GM23338 (cell line): ENCODE measurements at regions not wholly inside any gene's neighbourhood (a gene's known extent, or its start where the extent isn't known, plus 50 kb on each side); places are given as distances from the start of the nearest gene placed in this dataset.

Source experiments
- ATAC-seq: fragments of 200-7000 bp; cut with Tn5 transposase; 3 replicates; pipeline ENCODE4 v1.9.1; 2020
- DNase-seq: peaks from one replicate; pipeline ENCODE4 v3.0.0-alpha.2; 2015; ENCODE audit warnings: low spot score
- H2AFZ ChIP-seq: fragments of 200-600 bp; sonication (generic); 2 replicates; pipeline ENCODE4 v1.8.0; 2016; ENCODE audit warnings: antibody characterized with exemption, mild to moderate bottlenecking, moderate library complexity
- H3F3A ChIP-seq: fragments of 200-600 bp; sonication (generic); replicated peaks from 2 replicates; pipeline ENCODE4 v1.8.0; 2017; ENCODE audit warnings: antibody characterized with exemption, mixed run types, low read depth
- H3K27ac ChIP-seq: fragments of 200-600 bp; sonication (generic); 2 replicates; pipeline ENCODE4 v1.6.1; 2016; ENCODE audit warnings: low read depth
- H3K27me3 ChIP-seq: fragments of 200-600 bp; sonication (generic); 2 replicates; pipeline ENCODE4 v1.8.0; 2016; ENCODE audit warnings: mild to moderate bottlenecking, mixed run types, moderate library complexity; ENCODE audit not compliant: insufficient read depth
- H3K36me3 ChIP-seq: fragments of 200-600 bp; sonication (generic); 2 replicates; pipeline ENCODE4 v1.8.0; 2016; ENCODE audit warnings: mild to moderate bottlenecking; ENCODE audit not compliant: insufficient read depth
- H3K4me1 ChIP-seq: fragments of 200-600 bp; sonication (generic); 2 replicates; pipeline ENCODE4 v1.8.0; 2016; ENCODE audit warnings: mild to moderate bottlenecking, moderate library complexity; ENCODE audit not compliant: insufficient read depth
- H3K4me2 ChIP-seq: fragments of 200-600 bp; sonication (generic); 2 replicates; pipeline ENCODE4 v1.7.1; 2017; ENCODE audit warnings: mixed run types
- H3K4me3 ChIP-seq: fragments of 200-600 bp; sonication (generic); 2 replicates; pipeline ENCODE4 v1.6.1; 2016; ENCODE audit warnings: mixed run types
- H3K79me2 ChIP-seq: fragments of 200-600 bp; sonication (generic); replicated peaks from 2 replicates; pipeline ENCODE4 v1.8.0; 2017; ENCODE audit warnings: mild to moderate bottlenecking; ENCODE audit not compliant: insufficient read depth
- H3K9me2 ChIP-seq: fragments of 200-600 bp; sonication (generic); 2 replicates; pipeline ENCODE4 v1.8.0; 2017; ENCODE audit not compliant: insufficient read depth
- H4K20me1 ChIP-seq: fragments of 200-600 bp; sonication (generic); replicated peaks from 2 replicates; pipeline ENCODE4 v1.8.0; 2017; ENCODE audit warnings: mild to moderate bottlenecking; ENCODE audit not compliant: insufficient read depth
- H3K27ac Mint-ChIP-seq: 2 replicates; pipeline ENCODE4 v1.8.0; 2020; ENCODE audit warnings: inconsistent platforms, mild to moderate bottlenecking, moderate library complexity, mixed read lengths
- H3K27me3 Mint-ChIP-seq: 3 replicates; pipeline ENCODE4 v1.8.0; 2022; ENCODE audit warnings: low read depth, mild to moderate bottlenecking, moderate library complexity, mixed read lengths, inconsistent platforms; ENCODE audit not compliant: insufficient read depth, poor library complexity
- H3K36me3 Mint-ChIP-seq: 3 replicates; pipeline ENCODE4 v1.8.0; 2021; ENCODE audit warnings: low read depth, mild to moderate bottlenecking, inconsistent platforms, moderate library complexity, mixed read lengths
- H3K4me1 Mint-ChIP-seq: 3 replicates; pipeline ENCODE4 v1.8.0; 2020; ENCODE audit warnings: mild to moderate bottlenecking, inconsistent platforms, mixed read lengths
- H3K4me3 Mint-ChIP-seq: 3 replicates; pipeline ENCODE4 v1.8.0; 2021; ENCODE audit warnings: moderate library complexity, mild to moderate bottlenecking, inconsistent platforms, mixed read lengths
- H3K9me3 Mint-ChIP-seq: 3 replicates; pipeline ENCODE4 v1.8.0; 2020; ENCODE audit warnings: moderate library complexity, mild to moderate bottlenecking, inconsistent platforms, mixed read lengths
- CREB1 ChIP-seq: fragments of 250-450 bp; sonication (Bioruptor Pico); IDR thresholded peaks from 2 replicates; pipeline ENCODE4 v1.5.0; 2020; ENCODE audit warnings: low read depth, mild to moderate bottlenecking, moderate library complexity
- ETS1 ChIP-seq: IDR thresholded peaks from 2 replicates; pipeline ENCODE4 v1.6.1; 2016; ENCODE audit warnings: antibody characterized with exemption
- EZH2phosphoT487 ChIP-seq: fragments of 200-600 bp; sonication (generic); IDR thresholded peaks from one replicate; pipeline ENCODE4 v1.8.1; 2018; ENCODE audit warnings: antibody characterized with exemption; ENCODE audit not compliant: unreplicated experiment
- NANOG ChIP-seq: IDR thresholded peaks from 2 replicates; pipeline ENCODE4 v1.6.1; 2016; ENCODE audit warnings: antibody characterized with exemption, borderline replicate concordance
- TF ChIP-seq, protein P1 (sequence below), 2 experiments: fragments of 200-600 bp in 1 of 2; sonication (generic) in 1 of 2; conservative IDR thresholded peaks; 2 replicates each; pipeline versions ENCODE4 v1.5.1 to v1.6.1; 2016 to 2017; ENCODE audit warnings: antibody characterized with exemption in 2 of 2, low read depth in 2 of 2, mild to moderate bottlenecking in 2 of 2, moderate library complexity in 1 of 2
- TF ChIP-seq, protein P2 (sequence below): IDR thresholded peaks from one replicate; pipeline ENCODE4 v1.6.1; 2018; ENCODE audit warnings: antibody characterized with exemption; ENCODE audit not compliant: unreplicated experiment
- TF ChIP-seq, protein P3 (sequence below): fragments of 250-450 bp; sonication (Bioruptor Pico); IDR thresholded peaks from 2 replicates; pipeline ENCODE4 v1.5.0; 2020; ENCODE audit warnings: mild to moderate bottlenecking, moderate library complexity

DNA sequence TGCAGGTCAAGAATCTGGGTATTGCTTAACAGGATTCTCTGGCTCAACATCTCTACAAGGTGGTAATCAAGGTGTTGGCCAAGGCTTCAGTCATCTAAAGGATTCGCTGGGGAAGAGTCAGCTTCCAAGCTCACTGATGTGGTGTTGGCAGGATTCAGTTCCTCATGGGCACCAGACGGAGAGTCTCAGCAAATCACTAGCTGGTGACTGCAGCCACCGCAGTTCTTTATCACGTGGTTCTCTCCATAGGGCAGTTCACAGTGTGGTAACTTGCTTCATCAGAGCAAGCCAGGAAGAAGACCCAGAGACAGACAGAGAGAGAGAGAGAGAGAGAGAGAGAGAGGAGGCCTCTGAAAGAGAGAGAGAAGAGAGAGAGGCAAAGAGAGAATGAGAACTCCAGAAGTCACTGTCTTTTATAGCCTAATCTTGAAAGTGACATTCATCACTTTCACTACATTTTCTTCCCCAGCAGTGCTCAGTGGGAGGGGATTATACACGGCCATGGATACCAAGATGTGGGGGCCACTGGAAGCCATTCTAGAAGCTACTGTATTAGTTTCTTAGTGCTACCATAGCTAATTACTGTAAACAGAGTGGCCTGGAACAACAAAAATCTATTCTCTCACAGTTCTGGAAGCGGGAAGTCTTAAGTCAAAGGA, 109.2 kb upstream of the SMIM23 start:
- Histone ChIP-seq H2AFZ (no peak overlapping the region), H3K79me2 (no peaks in the 10 kb centered on the region), H3K4me1 (no peaks in the 10 kb centered on the region), H3K27me3 (no peaks in the 10 kb centered on the region), H4K20me1 (no peaks in the 10 kb centered on the region), H3K9me2 (peaks cover 5% of the 10 kb centered on the region; the same call in 1 of the 2 replicates), H3K27ac (no peak overlapping the region), H3K4me2 (no peak overlapping the region), H3F3A (no peaks in the 10 kb centered on the region), H3K36me3 (no peaks in the 10 kb centered on the region), H3K4me3 (no peak overlapping the region)
- peaks cover 5% of the 10 kb centered on the region for H3K27me3 Mint-ChIP-seq
- H3K36me3 Mint-ChIP-seq: peaks cover 3% of the 10 kb centered on the region; the same call in 1 of the 3 replicates
- no peak overlapping the region for H3K4me3 Mint-ChIP-seq
- ATAC-seq: no peak
- H3K27ac Mint-ChIP-seq: no peak overlapping the region
- TF ChIP-seq NANOG: no peak
- TF ChIP-seq, protein P1, sequence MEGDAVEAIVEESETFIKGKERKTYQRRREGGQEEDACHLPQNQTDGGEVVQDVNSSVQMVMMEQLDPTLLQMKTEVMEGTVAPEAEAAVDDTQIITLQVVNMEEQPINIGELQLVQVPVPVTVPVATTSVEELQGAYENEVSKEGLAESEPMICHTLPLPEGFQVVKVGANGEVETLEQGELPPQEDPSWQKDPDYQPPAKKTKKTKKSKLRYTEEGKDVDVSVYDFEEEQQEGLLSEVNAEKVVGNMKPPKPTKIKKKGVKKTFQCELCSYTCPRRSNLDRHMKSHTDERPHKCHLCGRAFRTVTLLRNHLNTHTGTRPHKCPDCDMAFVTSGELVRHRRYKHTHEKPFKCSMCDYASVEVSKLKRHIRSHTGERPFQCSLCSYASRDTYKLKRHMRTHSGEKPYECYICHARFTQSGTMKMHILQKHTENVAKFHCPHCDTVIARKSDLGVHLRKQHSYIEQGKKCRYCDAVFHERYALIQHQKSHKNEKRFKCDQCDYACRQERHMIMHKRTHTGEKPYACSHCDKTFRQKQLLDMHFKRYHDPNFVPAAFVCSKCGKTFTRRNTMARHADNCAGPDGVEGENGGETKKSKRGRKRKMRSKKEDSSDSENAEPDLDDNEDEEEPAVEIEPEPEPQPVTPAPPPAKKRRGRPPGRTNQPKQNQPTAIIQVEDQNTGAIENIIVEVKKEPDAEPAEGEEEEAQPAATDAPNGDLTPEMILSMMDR (conservative IDR thresholded peaks at IDR 0.05; ENCODE audit: low read depth in 2 of 2): no peak
- TF ChIP-seq, protein P2, sequence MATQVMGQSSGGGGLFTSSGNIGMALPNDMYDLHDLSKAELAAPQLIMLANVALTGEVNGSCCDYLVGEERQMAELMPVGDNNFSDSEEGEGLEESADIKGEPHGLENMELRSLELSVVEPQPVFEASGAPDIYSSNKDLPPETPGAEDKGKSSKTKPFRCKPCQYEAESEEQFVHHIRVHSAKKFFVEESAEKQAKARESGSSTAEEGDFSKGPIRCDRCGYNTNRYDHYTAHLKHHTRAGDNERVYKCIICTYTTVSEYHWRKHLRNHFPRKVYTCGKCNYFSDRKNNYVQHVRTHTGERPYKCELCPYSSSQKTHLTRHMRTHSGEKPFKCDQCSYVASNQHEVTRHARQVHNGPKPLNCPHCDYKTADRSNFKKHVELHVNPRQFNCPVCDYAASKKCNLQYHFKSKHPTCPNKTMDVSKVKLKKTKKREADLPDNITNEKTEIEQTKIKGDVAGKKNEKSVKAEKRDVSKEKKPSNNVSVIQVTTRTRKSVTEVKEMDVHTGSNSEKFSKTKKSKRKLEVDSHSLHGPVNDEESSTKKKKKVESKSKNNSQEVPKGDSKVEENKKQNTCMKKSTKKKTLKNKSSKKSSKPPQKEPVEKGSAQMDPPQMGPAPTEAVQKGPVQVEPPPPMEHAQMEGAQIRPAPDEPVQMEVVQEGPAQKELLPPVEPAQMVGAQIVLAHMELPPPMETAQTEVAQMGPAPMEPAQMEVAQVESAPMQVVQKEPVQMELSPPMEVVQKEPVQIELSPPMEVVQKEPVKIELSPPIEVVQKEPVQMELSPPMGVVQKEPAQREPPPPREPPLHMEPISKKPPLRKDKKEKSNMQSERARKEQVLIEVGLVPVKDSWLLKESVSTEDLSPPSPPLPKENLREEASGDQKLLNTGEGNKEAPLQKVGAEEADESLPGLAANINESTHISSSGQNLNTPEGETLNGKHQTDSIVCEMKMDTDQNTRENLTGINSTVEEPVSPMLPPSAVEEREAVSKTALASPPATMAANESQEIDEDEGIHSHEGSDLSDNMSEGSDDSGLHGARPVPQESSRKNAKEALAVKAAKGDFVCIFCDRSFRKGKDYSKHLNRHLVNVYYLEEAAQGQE: no peak
- TF ChIP-seq ETS1: no peak
- TF ChIP-seq, protein P3, sequence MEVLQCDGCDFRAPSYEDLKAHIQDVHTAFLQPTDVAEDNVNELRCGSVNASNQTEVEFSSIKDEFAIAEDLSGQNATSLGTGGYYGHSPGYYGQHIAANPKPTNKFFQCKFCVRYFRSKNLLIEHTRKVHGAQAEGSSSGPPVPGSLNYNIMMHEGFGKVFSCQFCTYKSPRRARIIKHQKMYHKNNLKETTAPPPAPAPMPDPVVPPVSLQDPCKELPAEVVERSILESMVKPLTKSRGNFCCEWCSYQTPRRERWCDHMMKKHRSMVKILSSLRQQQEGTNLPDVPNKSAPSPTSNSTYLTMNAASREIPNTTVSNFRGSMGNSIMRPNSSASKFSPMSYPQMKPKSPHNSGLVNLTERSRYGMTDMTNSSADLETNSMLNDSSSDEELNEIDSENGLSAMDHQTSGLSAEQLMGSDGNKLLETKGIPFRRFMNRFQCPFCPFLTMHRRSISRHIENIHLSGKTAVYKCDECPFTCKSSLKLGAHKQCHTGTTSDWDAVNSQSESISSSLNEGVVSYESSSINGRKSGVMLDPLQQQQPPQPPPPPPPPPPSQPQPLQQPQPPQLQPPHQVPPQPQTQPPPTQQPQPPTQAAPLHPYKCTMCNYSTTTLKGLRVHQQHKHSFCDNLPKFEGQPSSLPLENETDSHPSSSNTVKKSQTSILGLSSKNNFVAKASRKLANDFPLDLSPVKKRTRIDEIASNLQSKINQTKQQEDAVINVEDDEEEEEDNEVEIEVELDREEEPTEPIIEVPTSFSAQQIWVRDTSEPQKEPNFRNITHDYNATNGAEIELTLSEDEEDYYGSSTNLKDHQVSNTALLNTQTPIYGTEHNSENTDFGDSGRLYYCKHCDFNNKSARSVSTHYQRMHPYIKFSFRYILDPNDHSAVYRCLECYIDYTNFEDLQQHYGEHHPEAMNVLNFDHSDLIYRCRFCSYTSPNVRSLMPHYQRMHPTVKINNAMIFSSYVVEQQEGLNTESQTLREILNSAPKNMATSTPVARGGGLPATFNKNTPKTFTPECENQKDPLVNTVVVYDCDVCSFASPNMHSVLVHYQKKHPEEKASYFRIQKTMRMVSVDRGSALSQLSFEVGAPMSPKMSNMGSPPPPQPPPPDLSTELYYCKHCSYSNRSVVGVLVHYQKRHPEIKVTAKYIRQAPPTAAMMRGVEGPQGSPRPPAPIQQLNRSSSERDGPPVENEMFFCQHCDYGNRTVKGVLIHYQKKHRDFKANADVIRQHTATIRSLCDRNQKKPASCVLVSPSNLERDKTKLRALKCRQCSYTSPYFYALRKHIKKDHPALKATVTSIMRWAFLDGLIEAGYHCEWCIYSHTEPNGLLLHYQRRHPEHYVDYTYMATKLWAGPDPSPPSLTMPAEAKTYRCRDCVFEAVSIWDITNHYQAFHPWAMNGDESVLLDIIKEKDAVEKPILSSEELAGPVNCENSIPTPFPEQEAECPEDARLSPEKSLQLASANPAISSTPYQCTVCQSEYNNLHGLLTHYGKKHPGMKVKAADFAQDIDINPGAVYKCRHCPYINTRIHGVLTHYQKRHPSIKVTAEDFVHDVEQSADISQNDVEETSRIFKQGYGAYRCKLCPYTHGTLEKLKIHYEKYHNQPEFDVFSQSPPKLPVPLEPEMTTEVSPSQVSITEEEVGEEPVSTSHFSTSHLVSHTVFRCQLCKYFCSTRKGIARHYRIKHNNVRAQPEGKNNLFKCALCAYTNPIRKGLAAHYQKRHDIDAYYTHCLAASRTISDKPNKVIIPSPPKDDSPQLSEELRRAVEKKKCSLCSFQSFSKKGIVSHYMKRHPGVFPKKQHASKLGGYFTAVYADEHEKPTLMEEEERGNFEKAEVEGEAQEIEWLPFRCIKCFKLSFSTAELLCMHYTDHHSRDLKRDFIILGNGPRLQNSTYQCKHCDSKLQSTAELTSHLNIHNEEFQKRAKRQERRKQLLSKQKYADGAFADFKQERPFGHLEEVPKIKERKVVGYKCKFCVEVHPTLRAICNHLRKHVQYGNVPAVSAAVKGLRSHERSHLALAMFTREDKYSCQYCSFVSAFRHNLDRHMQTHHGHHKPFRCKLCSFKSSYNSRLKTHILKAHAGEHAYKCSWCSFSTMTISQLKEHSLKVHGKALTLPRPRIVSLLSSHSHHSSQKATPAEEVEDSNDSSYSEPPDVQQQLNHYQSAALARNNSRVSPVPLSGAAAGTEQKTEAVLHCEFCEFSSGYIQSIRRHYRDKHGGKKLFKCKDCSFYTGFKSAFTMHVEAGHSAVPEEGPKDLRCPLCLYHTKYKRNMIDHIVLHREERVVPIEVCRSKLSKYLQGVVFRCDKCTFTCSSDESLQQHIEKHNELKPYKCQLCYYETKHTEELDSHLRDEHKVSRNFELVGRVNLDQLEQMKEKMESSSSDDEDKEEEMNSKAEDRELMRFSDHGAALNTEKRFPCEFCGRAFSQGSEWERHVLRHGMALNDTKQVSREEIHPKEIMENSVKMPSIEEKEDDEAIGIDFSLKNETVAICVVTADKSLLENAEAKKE (CRISPR knock-in tag): no peak
- no peak for TF ChIP-seq CREB1
- TF ChIP-seq EZH2phosphoT487: no peak
- no peak for DNase-seq
- peaks cover 6% of the 10 kb centered on the region; the same call in 2 of the 3 replicates for H3K4me1 Mint-ChIP-seq
- H3K9me3 Mint-ChIP-seq: peaks cover 4% of the 10 kb centered on the region; the same call in 1 of the 3 replicates
